ENCODE measurements at regions not wholly inside any gene's neighbourhood (a gene's known extent, or its start where the extent isn't known, plus 50 kb on each side); places are given as distances from the start of the nearest gene placed in this dataset.

DNA sequence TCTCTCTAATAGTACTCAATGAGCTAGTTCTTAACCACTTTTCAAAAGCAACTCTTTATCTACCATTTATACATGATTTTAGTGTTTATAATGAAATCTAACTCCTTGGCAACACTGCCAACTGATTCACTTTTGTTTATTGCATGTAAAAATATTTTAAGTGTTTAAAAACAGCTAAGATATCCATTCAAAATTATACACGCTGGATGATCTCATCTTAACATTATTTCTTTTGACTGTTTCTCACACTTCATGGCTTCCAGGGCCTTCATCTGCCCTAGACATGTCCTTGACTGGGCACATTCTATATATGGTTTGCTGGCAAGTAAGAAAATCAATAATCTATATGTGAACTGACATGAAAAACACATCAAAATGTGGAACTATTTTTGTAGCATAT is 414.6 kb upstream of the LUZP2 start:
- TF ChIP-seq, protein P1, sequence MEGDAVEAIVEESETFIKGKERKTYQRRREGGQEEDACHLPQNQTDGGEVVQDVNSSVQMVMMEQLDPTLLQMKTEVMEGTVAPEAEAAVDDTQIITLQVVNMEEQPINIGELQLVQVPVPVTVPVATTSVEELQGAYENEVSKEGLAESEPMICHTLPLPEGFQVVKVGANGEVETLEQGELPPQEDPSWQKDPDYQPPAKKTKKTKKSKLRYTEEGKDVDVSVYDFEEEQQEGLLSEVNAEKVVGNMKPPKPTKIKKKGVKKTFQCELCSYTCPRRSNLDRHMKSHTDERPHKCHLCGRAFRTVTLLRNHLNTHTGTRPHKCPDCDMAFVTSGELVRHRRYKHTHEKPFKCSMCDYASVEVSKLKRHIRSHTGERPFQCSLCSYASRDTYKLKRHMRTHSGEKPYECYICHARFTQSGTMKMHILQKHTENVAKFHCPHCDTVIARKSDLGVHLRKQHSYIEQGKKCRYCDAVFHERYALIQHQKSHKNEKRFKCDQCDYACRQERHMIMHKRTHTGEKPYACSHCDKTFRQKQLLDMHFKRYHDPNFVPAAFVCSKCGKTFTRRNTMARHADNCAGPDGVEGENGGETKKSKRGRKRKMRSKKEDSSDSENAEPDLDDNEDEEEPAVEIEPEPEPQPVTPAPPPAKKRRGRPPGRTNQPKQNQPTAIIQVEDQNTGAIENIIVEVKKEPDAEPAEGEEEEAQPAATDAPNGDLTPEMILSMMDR (conservative IDR thresholded peaks at IDR 0.05 in 1 of 2, IDR thresholded peaks at IDR 0.05 in 1 of 2; ENCODE audit: low read depth in 1 of 2, low read length in 2 of 2) = no peak
- no peak for TF ChIP-seq EZH2 (IDR thresholded peaks at IDR 0.05; ENCODE audit: low read length, missing control alignments)
